Progenitor cell of endocrine pancreas (in vitro differentiated cells): ENCODE measurements at regions not wholly inside any gene's neighbourhood (a gene's known extent, or its start where the extent isn't known, plus 50 kb on each side); places are given as distances from the start of the nearest gene placed in this dataset.

Experiments used
- DNase-seq: peaks from one replicate; pipeline ENCODE4 v3.0.0; 2021; ENCODE audit warnings: low spot score; ENCODE audit not compliant: unreplicated experiment
- H3K27ac Mint-ChIP-seq: 2 replicates; pipeline ENCODE4 v1.8.0; 2021; ENCODE audit warnings: mild to moderate bottlenecking, moderate library complexity, mixed read lengths
- H3K27me3 Mint-ChIP-seq: 2 replicates; pipeline ENCODE4 v1.8.0; 2021; ENCODE audit warnings: mixed read lengths
- H3K36me3 Mint-ChIP-seq: 2 replicates; pipeline ENCODE4 v1.8.0; 2022; ENCODE audit warnings: mixed read lengths; ENCODE audit not compliant: insufficient read depth
- H3K4me1 Mint-ChIP-seq: 2 replicates; pipeline ENCODE4 v1.8.0; 2021; ENCODE audit warnings: low read depth, mixed read lengths
- H3K4me3 Mint-ChIP-seq: 2 replicates; pipeline ENCODE4 v1.8.0; 2021; ENCODE audit warnings: low read depth, mild to moderate bottlenecking, moderate library complexity, mixed read lengths
- H3K9me3 Mint-ChIP-seq: 2 replicates; pipeline ENCODE4 v1.8.0; 2021; ENCODE audit warnings: low read depth, mixed read lengths
- CTCF ChIP-seq: fragments of 200-600 bp; sonication (generic); IDR thresholded peaks from one replicate; pipeline ENCODE4 v1.5.0; 2021; ENCODE audit warnings: antibody characterized with exemption, mild to moderate bottlenecking; ENCODE audit not compliant: unreplicated experiment

GRCh38 chr6:131377112-131377705 lies 195.8 kb upstream of the ARG1 start:
- peaks cover 4% of the 10 kb centered on the region for H3K4me1 Mint-ChIP-seq

DNA sequence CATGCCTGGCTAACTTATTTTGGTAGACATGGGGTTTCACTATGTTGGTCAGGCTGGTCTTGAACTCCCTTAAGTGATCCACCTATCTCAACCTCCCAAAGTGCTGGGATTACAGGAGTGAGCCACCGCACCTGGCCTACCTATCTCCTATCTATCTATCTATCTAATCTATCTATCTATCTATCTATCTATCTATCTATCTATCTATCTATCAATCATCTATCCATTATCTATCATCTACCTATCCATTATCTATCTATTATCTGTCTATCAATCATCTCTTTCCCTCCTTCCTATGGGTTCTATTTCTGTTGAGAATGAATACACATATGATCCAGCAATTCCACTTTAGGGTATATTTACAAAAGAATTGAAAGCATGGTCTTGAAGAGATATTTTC lies 194.2 kb upstream of the ARG1 start:
- Mint-ChIP-seq H3K36me3 (peaks cover 1% of the 10 kb centered on the region), H3K4me1 (peaks cover 16% of the 10 kb centered on the region), H3K9me3 (peaks cover 12% of the 10 kb centered on the region), H3K4me3 (no peak overlapping the region), H3K27me3 (peaks cover 3% of the 10 kb centered on the region), H3K27ac (no peak overlapping the region)
- DNase-seq, result no peak
- no peak for TF ChIP-seq CTCF

More at GRCh38 chr6:131377112-131377705, 195.8 kb upstream of the ARG1 start:
- Mint-ChIP-seq H3K27ac (no peak overlapping the region), H3K4me3 (no peak overlapping the region), H3K36me3 (no peaks in the 10 kb centered on the region), H3K9me3 (peaks cover 12% of the 10 kb centered on the region), H3K27me3 (no peaks in the 10 kb centered on the region)
- DNase-seq, result no peak
- TF ChIP-seq CTCF, result no peak

GRCh38 chr6:131379948-131380347 lies 193.1 kb upstream of the ARG1 start:
- no peak for DNase-seq
- Mint-ChIP-seq H3K9me3 (peaks cover 13% of the 10 kb centered on the region), H3K4me3 (no peak overlapping the region), H3K4me1 (peaks cover 17% of the 10 kb centered on the region), H3K36me3 (peaks cover 1% of the 10 kb centered on the region), H3K27me3 (peaks cover 3% of the 10 kb centered on the region), H3K27ac (no peak overlapping the region)
- no peak for TF ChIP-seq CTCF

- peaks cover 23% of the 10 kb centered on the region for H3K4me1 Mint-ChIP-seq
- H3K27me3 Mint-ChIP-seq, result peaks cover 3% of the 10 kb centered on the region
- TF ChIP-seq CTCF, result no peak
- H3K4me3 Mint-ChIP-seq, result no peak overlapping the region
- no peak overlapping the region for H3K27ac Mint-ChIP-seq
- peaks cover 3% of the 10 kb centered on the region for H3K36me3 Mint-ChIP-seq
- peaks cover 20% of the 10 kb centered on the region for H3K9me3 Mint-ChIP-seq
- DNase-seq, result no peak
Observed at GRCh38 chr6:131381052-131381708, 191.8 kb upstream of the ARG1 start.

GRCh38 chr6:131381709-131382093 lies 191.3 kb upstream of the ARG1 start:
- Mint-ChIP-seq H3K4me3 (no peak overlapping the region), H3K27ac (no peak overlapping the region), H3K27me3 (peaks cover 3% of the 10 kb centered on the region), H3K36me3 (peaks cover 3% of the 10 kb centered on the region), H3K4me1 (peaks cover 23% of the 10 kb centered on the region), H3K9me3 (peaks cover 21% of the 10 kb centered on the region)
- TF ChIP-seq CTCF, result no peak
- DNase-seq, result no peak
